IPS-15b (cell line): ENCODE measurements at regions not wholly inside any gene's neighbourhood (a gene's known extent, or its start where the extent isn't known, plus 50 kb on each side); places are given as distances from the start of the nearest gene placed in this dataset.
A peak's percentile ranks its signal among the peaks of the same experiment; 100 is the strongest.
"Not testable (repeated sequence)": the region's sequence is repeated elsewhere in the genome, so short reads cannot be mapped to it uniquely, and the experiment has no call there.

Source experiments
- H3K27me3 ChIP-seq: one replicate; pipeline ENCODE4 v1.6.1; 2013; ENCODE audit warnings: low read length; ENCODE audit not compliant: control insufficient read depth, insufficient read depth
- H3K36me3 ChIP-seq: one replicate; pipeline ENCODE4 v1.6.1; 2013; ENCODE audit warnings: low read length; ENCODE audit not compliant: control insufficient read depth, insufficient read depth
- H3K4me1 ChIP-seq: one replicate; pipeline ENCODE4 v1.6.1; 2013; ENCODE audit warnings: mild to moderate bottlenecking, low read length; ENCODE audit not compliant: control insufficient read depth, insufficient read depth
- H3K4me3 ChIP-seq: one replicate; pipeline ENCODE4 v1.5.1; 2013; ENCODE audit warnings: low read depth, low read length
- H3K9ac ChIP-seq: one replicate; pipeline ENCODE4 v1.6.1; 2013; ENCODE audit warnings: low read depth, mild to moderate bottlenecking, low read length
- H3K9me3 ChIP-seq: one replicate; pipeline ENCODE4 v1.6.1; 2013; ENCODE audit warnings: mild to moderate bottlenecking, low read length; ENCODE audit not compliant: control insufficient read depth, insufficient read depth

- peaks cover 43% of the 10 kb centered on the region for H3K27me3 ChIP-seq
- peaks cover 6% of the 10 kb centered on the region for H3K4me1 ChIP-seq
- H3K9ac ChIP-seq: no peak overlapping the region
- H3K36me3 ChIP-seq: no peaks in the 10 kb centered on the region
- no peak overlapping the region for H3K4me3 ChIP-seq
- H3K9me3 ChIP-seq: no peaks in the 10 kb centered on the region
Observed at GRCh38 chr17:49898366-49899190, 50.7 kb upstream of the TAC4 start.

DNA sequence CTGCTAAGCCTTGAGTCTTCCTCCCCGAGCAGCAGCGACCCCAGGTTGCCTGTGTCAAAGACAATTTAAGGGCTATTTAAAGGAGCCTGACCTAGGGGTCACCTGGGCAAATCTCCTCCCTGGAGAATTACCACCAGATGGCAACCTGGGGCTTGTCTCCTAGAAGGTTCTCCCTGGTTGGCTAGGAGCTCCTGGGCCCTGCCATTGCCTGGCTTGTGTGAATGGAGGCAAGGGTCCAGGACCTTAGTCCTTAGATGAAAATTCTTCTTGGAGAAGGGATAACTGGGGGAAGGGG, 51.3 kb upstream of the TAC4 start:
- H3K9me3 ChIP-seq: no peaks in the 10 kb centered on the region
- H3K36me3 ChIP-seq: no peaks in the 10 kb centered on the region
- H3K9ac ChIP-seq: no peak overlapping the region
- H3K4me3 ChIP-seq: no peak overlapping the region
- H3K4me1 ChIP-seq: peaks cover 9% of the 10 kb centered on the region
- H3K27me3 ChIP-seq: peaks cover 43% of the 10 kb centered on the region

DNA sequence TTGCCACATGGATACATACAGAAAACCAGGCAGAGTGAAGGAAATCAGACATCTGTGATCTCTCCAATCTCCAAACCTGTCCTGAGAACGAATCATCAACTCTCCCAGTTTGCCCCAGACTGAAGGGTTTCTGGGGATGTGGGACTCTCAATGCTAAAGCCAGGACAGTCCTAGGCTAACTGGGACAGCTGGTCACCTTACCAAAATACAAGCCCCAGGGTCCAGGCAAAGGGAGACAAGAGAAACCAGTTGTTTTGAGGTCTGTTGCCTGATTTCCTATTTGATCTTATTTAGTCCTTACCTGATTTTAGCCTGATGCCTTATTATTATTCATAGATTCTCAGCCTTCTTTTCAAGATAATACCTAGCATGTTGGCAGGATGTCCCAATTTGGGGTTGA, 51.7 kb upstream of the TAC4 start:
- H3K4me1 ChIP-seq: peaks cover 9% of the 10 kb centered on the region
- no peak overlapping the region for H3K9ac ChIP-seq
- H3K4me3 ChIP-seq: no peak overlapping the region
- H3K27me3 ChIP-seq: peaks cover 48% of the 10 kb centered on the region
- H3K36me3 ChIP-seq: no peaks in the 10 kb centered on the region
- no peaks in the 10 kb centered on the region for H3K9me3 ChIP-seq

GRCh38 chr17:49900801-49901200, 52.9 kb upstream of the TAC4 start:
- H3K27me3 ChIP-seq: peaks cover 57% of the 10 kb centered on the region
- H3K4me1 ChIP-seq: not testable (repeated sequence)

GRCh38 chr17:49901460-49902331, 53.8 kb upstream of the TAC4 start:
- H3K9ac ChIP-seq: no peak overlapping the region
- peaks cover 64% of the 10 kb centered on the region for H3K27me3 ChIP-seq
- H3K4me1 ChIP-seq: peaks cover 9% of the 10 kb centered on the region
- no peaks in the 10 kb centered on the region for H3K36me3 ChIP-seq
- no peaks in the 10 kb centered on the region for H3K9me3 ChIP-seq
- peak overlapping the region; percentile 52 for H3K4me3 ChIP-seq

More at GRCh38 chr17:49900801-49901200, 52.9 kb upstream of the TAC4 start:
- not testable (repeated sequence) for H3K9ac ChIP-seq, H3K9me3 ChIP-seq, H3K4me3 ChIP-seq, H3K36me3 ChIP-seq

DNA sequence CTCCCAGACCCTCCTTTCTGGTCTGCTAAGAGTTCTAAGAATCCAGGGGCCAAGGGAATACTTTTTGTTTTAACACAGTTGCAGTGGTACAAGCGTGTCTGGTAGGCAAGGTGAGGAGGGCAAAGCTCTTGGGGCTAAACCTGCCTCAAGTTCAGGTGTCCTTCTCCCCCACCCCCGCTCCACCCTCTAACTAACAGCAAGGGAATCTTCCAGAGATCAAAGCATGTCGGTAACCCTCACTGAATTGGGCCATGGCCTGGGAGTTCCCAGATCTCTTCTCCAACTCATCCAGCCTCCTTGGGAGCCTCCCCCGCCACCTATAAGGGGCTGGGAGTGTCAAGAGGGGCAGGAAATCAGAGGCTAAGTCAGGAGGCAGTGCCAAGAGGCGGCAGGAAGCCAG, 55.7 kb upstream of the TAC4 start:
- H3K4me3 ChIP-seq: peak overlapping the region; percentile 22

DNA sequence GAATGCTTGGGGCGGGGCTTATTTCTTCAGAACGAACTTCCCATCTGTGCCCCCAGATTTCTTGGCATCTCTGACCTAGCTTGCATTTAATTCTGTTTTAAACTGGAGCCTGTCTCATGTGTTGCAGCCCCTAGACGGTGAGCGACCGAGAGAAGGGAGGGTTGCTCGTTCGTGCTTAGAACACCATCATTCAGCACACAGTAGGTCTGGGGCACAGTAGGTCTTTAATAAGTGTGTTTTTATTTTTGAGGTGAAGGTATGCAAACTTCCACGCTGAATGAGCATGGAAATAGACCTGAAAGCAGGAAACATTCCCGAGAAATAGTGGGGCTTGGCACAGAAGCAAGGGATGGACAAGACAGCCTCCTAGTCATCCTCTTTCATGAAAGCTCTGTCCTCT, 57.0 kb upstream of the TAC4 start:
- Histone ChIP-seq H3K27me3 (peaks cover 90% of the 10 kb centered on the region), H3K36me3 (no peaks in the 10 kb centered on the region), H3K4me3 (no peak overlapping the region), H3K9ac (no peak overlapping the region), H3K4me1 (peaks cover 5% of the 10 kb centered on the region), H3K9me3 (no peaks in the 10 kb centered on the region)

More for the DNA sequence above, 55.7 kb upstream of the TAC4 start:
- Histone ChIP-seq H3K9ac (no peak overlapping the region), H3K27me3 (peaks cover 77% of the 10 kb centered on the region), H3K36me3 (no peaks in the 10 kb centered on the region), H3K4me1 (peaks cover 8% of the 10 kb centered on the region), H3K9me3 (no peaks in the 10 kb centered on the region)

GRCh38 chr17:49906531-49907136, 58.8 kb upstream of the TAC4 start:
- Histone ChIP-seq H3K36me3 (no peaks in the 10 kb centered on the region), H3K4me3 (no peak overlapping the region), H3K9ac (no peak overlapping the region), H3K27me3 (peaks cover 94% of the 10 kb centered on the region), H3K4me1 (peaks cover 7% of the 10 kb centered on the region), H3K9me3 (no peaks in the 10 kb centered on the region)

DNA sequence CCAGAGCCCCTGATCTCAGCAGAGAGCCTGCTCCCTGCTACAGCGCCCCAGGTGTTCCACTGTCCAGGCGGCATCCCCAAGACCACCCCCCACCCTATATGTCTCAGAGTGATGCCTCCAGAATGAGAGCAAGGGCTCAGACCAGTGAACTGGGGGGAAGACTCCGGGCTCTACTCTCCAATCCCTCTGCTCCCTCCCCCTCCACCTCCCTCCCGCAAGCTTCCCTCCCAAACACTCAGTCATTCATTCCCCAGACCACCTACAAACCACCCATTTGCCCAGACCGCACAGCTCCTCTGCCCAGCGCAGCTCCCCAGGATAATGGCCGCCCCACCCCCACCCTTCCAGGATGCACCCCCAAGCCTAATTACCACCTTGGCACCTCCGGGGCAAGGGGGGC, 59.4 kb upstream of the TAC4 start:
- Histone ChIP-seq H3K4me1 (peaks cover 7% of the 10 kb centered on the region), H3K9ac (no peak overlapping the region), H3K27me3 (peaks cover 96% of the 10 kb centered on the region), H3K4me3 (no peak overlapping the region), H3K36me3 (no peaks in the 10 kb centered on the region), H3K9me3 (no peaks in the 10 kb centered on the region)

- Histone ChIP-seq H3K9me3 (no peaks in the 10 kb centered on the region), H3K9ac (no peak overlapping the region), H3K36me3 (no peaks in the 10 kb centered on the region), H3K4me3 (peak overlapping the region; percentile 38), H3K27me3 (peaks cover 90% of the 10 kb centered on the region), H3K4me1 (peaks cover 7% of the 10 kb centered on the region)
Observed at GRCh38 chr17:49908782-49909714, 59.9 kb upstream of the DLX4 start.
